Activated T-helper 1 cell treated with anti-CD3 and anti-CD28 coated beads, Interleukin-2, amount 50 U/mL, for 16 hours (primary cell): ENCODE measurements at regions not wholly inside any gene's neighbourhood (a gene's known extent, or its start where the extent isn't known, plus 50 kb on each side); places are given as distances from the start of the nearest gene placed in this dataset.

Experiments used
- DNase-seq, 2 donors: peaks; one replicate each; pipeline ENCODE4 v3.0.0-alpha.2; 2020; ENCODE audit warnings: low read depth in 1 of 2, low spot score in 1 of 2

- DNase-seq: no peak
Measured at GRCh38 chr14:99118946-99119345, 153.1 kb downstream of the BCL11B start.
